ENCODE measurements at regions not wholly inside any gene's neighbourhood (a gene's known extent, or its start where the extent isn't known, plus 50 kb on each side); places are given as distances from the start of the nearest gene placed in this dataset.

DNA sequence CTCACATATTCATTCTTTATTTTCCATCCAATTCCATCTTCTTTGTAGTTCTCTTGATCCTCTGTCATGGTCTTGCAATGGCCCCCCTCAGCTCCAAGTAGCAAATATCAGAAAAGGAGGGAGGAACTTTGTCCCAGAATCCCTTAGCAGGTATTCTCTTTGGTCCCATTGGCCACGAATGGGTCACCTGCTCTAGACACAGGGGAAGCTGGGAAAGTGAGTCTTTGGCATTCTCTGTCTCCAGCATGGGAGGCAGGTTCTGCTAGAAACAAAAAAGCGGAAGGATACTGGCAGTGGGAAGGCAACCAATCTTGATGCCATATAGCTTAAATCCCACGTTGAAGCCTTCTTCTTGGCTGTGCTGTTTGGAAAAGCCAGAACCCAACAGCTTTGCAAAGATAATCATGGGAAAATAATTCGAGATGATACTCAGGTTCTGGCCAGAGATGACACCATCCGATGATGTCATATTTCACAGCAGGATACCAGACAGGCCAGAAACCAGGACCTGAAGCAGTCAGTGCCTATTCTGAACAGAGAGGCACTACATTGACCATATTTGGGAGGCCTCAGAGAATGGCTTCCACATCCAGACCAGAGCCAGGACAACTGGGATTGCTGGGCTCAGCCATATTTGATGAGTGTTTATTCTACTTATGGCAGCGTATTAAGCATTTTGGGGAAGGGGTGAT, 110.4 kb upstream of the ATXN3L start:
- Histone ChIP-seq H3K9ac (ENCODE audit: low read depth in 1 of 2, low read length in 2 of 2) (no peak overlapping the region), H3K36me3 (ENCODE audit: control insufficient read depth in 1 of 2, insufficient read depth in 2 of 2, low read length in 2 of 2) (no peaks in the 10 kb centered on the region), H3K27me3 (ENCODE audit: control insufficient read depth in 1 of 2, insufficient read depth in 2 of 2, low read length in 2 of 2) (no peaks in the 10 kb centered on the region), H3K27ac (ENCODE audit: low read depth, low read length) (no peak overlapping the region), H3K4me1 (ENCODE audit: control insufficient read depth in 1 of 2, insufficient read depth in 2 of 2, low read length in 2 of 2) (no peaks in the 10 kb centered on the region), H3K9me3 (ENCODE audit: control insufficient read depth in 1 of 2, low read length in 2 of 2) (no peaks in the 10 kb centered on the region), H3K4me3 (ENCODE audit: low read depth in 1 of 2, low read length in 2 of 2) (no peak overlapping the region)

DNA sequence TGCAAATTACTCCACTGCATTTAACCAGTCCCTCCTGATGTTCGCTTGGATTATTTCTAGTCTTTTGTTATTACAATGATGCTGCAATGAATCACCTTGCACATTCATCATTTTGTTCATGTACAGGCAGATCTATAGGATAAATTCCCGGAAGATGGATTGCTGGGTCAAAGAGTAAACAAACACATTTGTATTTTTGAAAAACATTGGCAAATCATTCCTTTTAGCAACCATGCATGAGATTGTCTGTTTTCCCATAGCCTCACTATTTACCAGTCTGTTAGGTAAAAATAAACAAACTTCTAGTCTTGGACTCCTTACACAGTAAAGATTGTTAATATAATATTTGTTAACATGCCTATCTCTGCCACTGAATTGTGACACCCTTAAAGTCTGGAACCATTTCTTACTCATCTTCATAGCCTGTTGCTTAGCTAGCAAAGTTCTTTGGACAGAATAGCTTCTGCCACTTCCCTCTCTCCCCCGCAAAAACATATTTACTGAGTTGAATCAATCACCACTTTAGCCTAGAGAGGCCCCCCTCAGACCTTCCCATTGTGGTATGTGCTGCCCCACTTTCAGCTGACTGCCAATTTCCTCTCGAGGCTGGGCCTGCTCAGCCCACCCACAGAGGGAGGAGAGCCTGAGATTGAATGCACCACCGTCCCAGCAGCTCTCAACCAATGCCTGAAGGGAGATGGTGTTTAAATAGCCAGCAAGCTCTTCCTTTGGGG, 108.4 kb upstream of the ATXN3L start:
- H3K27me3 ChIP-seq (ENCODE audit: control insufficient read depth in 1 of 2, insufficient read depth in 2 of 2, low read length in 2 of 2) = no peaks in the 10 kb centered on the region
- H3K4me1 ChIP-seq (ENCODE audit: control insufficient read depth in 1 of 2, insufficient read depth in 2 of 2, low read length in 2 of 2) = no peaks in the 10 kb centered on the region
- no peak overlapping the region for H3K4me3 ChIP-seq (ENCODE audit: low read depth in 1 of 2, low read length in 2 of 2)
- no peak overlapping the region for H3K27ac ChIP-seq (ENCODE audit: low read depth, low read length)
- no peaks in the 10 kb centered on the region for H3K36me3 ChIP-seq (ENCODE audit: control insufficient read depth in 1 of 2, insufficient read depth in 2 of 2, low read length in 2 of 2)
- H3K9ac ChIP-seq (ENCODE audit: low read depth in 1 of 2, low read length in 2 of 2) = no peak overlapping the region
- no peaks in the 10 kb centered on the region for H3K9me3 ChIP-seq (ENCODE audit: control insufficient read depth in 1 of 2, low read length in 2 of 2)

DNA sequence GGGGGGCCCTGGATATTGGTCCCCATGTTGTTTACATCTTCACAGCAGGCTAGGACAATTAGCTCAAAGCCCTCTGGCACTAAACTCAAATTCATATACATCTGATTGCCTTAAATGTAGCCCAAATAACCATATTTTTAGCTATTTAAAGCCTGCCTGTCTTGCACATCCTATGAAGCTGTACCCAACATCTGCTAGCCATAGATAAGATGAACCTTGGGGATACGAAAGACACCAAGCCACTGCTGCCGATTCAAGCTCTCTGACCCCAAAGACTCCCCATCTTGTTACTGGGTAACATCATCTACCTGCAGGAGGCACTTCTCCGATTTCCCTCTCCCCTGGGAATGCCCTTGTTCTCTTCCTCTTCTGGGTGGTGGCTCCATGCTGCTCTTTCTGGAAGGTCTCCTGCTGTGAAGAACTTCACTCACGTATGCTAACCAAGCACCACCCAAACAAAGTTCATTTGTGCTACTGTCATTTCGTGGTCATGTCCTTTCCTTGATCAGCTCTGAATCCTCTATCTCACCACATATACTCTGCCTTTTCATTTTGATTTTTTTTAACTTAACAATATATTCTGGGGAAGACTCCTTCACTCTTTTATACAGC, 107.7 kb upstream of the ATXN3L start:
- no peaks in the 10 kb centered on the region for H3K4me1 ChIP-seq (ENCODE audit: control insufficient read depth in 1 of 2, insufficient read depth in 2 of 2, low read length in 2 of 2)
- H3K36me3 ChIP-seq (ENCODE audit: control insufficient read depth in 1 of 2, insufficient read depth in 2 of 2, low read length in 2 of 2) = no peaks in the 10 kb centered on the region
- no peak overlapping the region for H3K27ac ChIP-seq (ENCODE audit: low read depth, low read length)
- no peak overlapping the region for H3K9ac ChIP-seq (ENCODE audit: low read depth in 1 of 2, low read length in 2 of 2)
- H3K9me3 ChIP-seq (ENCODE audit: control insufficient read depth in 1 of 2, low read length in 2 of 2) = no peaks in the 10 kb centered on the region
- H3K27me3 ChIP-seq (ENCODE audit: control insufficient read depth in 1 of 2, insufficient read depth in 2 of 2, low read length in 2 of 2) = no peaks in the 10 kb centered on the region
- H3K4me3 ChIP-seq (ENCODE audit: low read depth in 1 of 2, low read length in 2 of 2) = no peak overlapping the region

DNA sequence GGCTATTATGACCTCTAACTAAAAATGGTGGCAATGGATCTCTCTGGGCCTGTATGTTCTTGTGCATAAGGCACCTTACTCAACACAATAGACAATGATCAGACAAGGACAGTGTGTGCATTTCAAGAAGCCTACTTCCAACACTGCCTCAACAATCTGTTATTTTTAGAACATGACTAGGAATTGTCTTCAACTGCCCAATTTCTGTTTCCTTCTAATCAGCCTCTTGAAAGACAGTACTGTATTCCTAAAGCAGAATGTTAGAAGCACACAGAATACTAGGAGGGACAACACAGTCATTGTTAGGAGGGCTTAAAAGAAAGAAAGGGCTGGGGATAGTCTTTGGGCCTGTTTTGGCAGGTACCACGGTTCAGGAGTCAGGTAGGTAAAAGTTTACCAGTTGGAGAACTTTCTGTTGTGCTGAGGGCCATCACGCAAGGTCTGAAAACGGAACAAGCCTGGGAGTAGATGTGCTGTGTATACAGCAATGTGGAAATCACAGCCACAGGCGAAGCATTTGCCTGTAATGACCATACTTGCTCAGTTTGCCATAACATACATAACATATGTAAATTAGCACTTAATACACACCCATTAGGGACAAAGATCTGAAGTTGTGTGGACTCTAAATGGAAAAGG, 100.8 kb upstream of the ATXN3L start:
- Histone ChIP-seq H3K27ac (ENCODE audit: low read depth, low read length) (no peak overlapping the region), H3K36me3 (ENCODE audit: control insufficient read depth in 1 of 2, insufficient read depth in 2 of 2, low read length in 2 of 2) (no peaks in the 10 kb centered on the region), H3K27me3 (ENCODE audit: control insufficient read depth in 1 of 2, insufficient read depth in 2 of 2, low read length in 2 of 2) (no peaks in the 10 kb centered on the region), H3K4me3 (ENCODE audit: low read depth in 1 of 2, low read length in 2 of 2) (no peak overlapping the region), H3K4me1 (ENCODE audit: control insufficient read depth in 1 of 2, insufficient read depth in 2 of 2, low read length in 2 of 2) (no peaks in the 10 kb centered on the region), H3K9ac (ENCODE audit: low read depth in 1 of 2, low read length in 2 of 2) (no peak overlapping the region), H3K9me3 (ENCODE audit: control insufficient read depth in 1 of 2, low read length in 2 of 2) (no peaks in the 10 kb centered on the region)

GRCh38 chrX:13419918-13420317, 100.1 kb upstream of the ATXN3L start:
- Histone ChIP-seq H3K36me3 (ENCODE audit: control insufficient read depth in 1 of 2, insufficient read depth in 2 of 2, low read length in 2 of 2) (no peaks in the 10 kb centered on the region), H3K27me3 (ENCODE audit: control insufficient read depth in 1 of 2, insufficient read depth in 2 of 2, low read length in 2 of 2) (no peaks in the 10 kb centered on the region), H3K4me3 (ENCODE audit: low read depth in 1 of 2, low read length in 2 of 2) (no peak overlapping the region), H3K27ac (ENCODE audit: low read depth, low read length) (no peak overlapping the region), H3K4me1 (ENCODE audit: control insufficient read depth in 1 of 2, insufficient read depth in 2 of 2, low read length in 2 of 2) (no peaks in the 10 kb centered on the region), H3K9me3 (ENCODE audit: control insufficient read depth in 1 of 2, low read length in 2 of 2) (no peaks in the 10 kb centered on the region), H3K9ac (ENCODE audit: low read depth in 1 of 2, low read length in 2 of 2) (no peak overlapping the region)

- H3K27me3 ChIP-seq (ENCODE audit: control insufficient read depth in 1 of 2, insufficient read depth in 2 of 2, low read length in 2 of 2) = no peaks in the 10 kb centered on the region
- no peaks in the 10 kb centered on the region for H3K9me3 ChIP-seq (ENCODE audit: control insufficient read depth in 1 of 2, low read length in 2 of 2)
- no peak overlapping the region for H3K4me3 ChIP-seq (ENCODE audit: low read depth in 1 of 2, low read length in 2 of 2)
- H3K9ac ChIP-seq (ENCODE audit: low read depth in 1 of 2, low read length in 2 of 2) = no peak overlapping the region
- H3K27ac ChIP-seq (ENCODE audit: low read depth, low read length) = no peak overlapping the region
- H3K4me1 ChIP-seq (ENCODE audit: control insufficient read depth in 1 of 2, insufficient read depth in 2 of 2, low read length in 2 of 2) = no peaks in the 10 kb centered on the region
- H3K36me3 ChIP-seq (ENCODE audit: control insufficient read depth in 1 of 2, insufficient read depth in 2 of 2, low read length in 2 of 2) = no peaks in the 10 kb centered on the region
Measured at GRCh38 chrX:13419276-13419675, 99.4 kb upstream of the ATXN3L start.

- Histone ChIP-seq H3K27me3 (ENCODE audit: control insufficient read depth in 1 of 2, insufficient read depth in 2 of 2, low read length in 2 of 2) (no peaks in the 10 kb centered on the region), H3K27ac (ENCODE audit: low read depth, low read length) (no peak overlapping the region), H3K4me3 (ENCODE audit: low read depth in 1 of 2, low read length in 2 of 2) (no peak overlapping the region), H3K9me3 (ENCODE audit: control insufficient read depth in 1 of 2, low read length in 2 of 2) (no peaks in the 10 kb centered on the region), H3K36me3 (ENCODE audit: control insufficient read depth in 1 of 2, insufficient read depth in 2 of 2, low read length in 2 of 2) (no peaks in the 10 kb centered on the region), H3K4me1 (ENCODE audit: control insufficient read depth in 1 of 2, insufficient read depth in 2 of 2, low read length in 2 of 2) (no peaks in the 10 kb centered on the region), H3K9ac (ENCODE audit: low read depth in 1 of 2, low read length in 2 of 2) (no peak overlapping the region)
Measured at GRCh38 chrX:13418126-13419097, 98.6 kb upstream of the ATXN3L start.

GRCh38 chrX:13415509-13415908, 95.7 kb upstream of the ATXN3L start:
- H3K4me1 ChIP-seq (ENCODE audit: control insufficient read depth in 1 of 2, insufficient read depth in 2 of 2, low read length in 2 of 2) = no peaks in the 10 kb centered on the region
- H3K27ac ChIP-seq (ENCODE audit: low read depth, low read length) = no peak overlapping the region
- no peaks in the 10 kb centered on the region for H3K27me3 ChIP-seq (ENCODE audit: control insufficient read depth in 1 of 2, insufficient read depth in 2 of 2, low read length in 2 of 2)
- no peak overlapping the region for H3K4me3 ChIP-seq (ENCODE audit: low read depth in 1 of 2, low read length in 2 of 2)
- H3K9me3 ChIP-seq (ENCODE audit: control insufficient read depth in 1 of 2, low read length in 2 of 2) = no peaks in the 10 kb centered on the region
- H3K9ac ChIP-seq (ENCODE audit: low read depth in 1 of 2, low read length in 2 of 2) = no peak overlapping the region
- H3K36me3 ChIP-seq (ENCODE audit: control insufficient read depth in 1 of 2, insufficient read depth in 2 of 2, low read length in 2 of 2) = no peaks in the 10 kb centered on the region

- no peaks in the 10 kb centered on the region for H3K27me3 ChIP-seq (ENCODE audit: control insufficient read depth in 1 of 2, insufficient read depth in 2 of 2, low read length in 2 of 2)
- H3K27ac ChIP-seq (ENCODE audit: low read depth, low read length) = no peak overlapping the region
- H3K9me3 ChIP-seq (ENCODE audit: control insufficient read depth in 1 of 2, low read length in 2 of 2) = no peaks in the 10 kb centered on the region
- H3K36me3 ChIP-seq (ENCODE audit: control insufficient read depth in 1 of 2, insufficient read depth in 2 of 2, low read length in 2 of 2) = no peaks in the 10 kb centered on the region
- no peak overlapping the region for H3K4me3 ChIP-seq (ENCODE audit: low read depth in 1 of 2, low read length in 2 of 2)
- no peaks in the 10 kb centered on the region for H3K4me1 ChIP-seq (ENCODE audit: control insufficient read depth in 1 of 2, insufficient read depth in 2 of 2, low read length in 2 of 2)
- H3K9ac ChIP-seq (ENCODE audit: low read depth in 1 of 2, low read length in 2 of 2) = no peak overlapping the region
Measured at GRCh38 chrX:13414006-13414647, 94.3 kb upstream of the ATXN3L start.

Data from duodenal mucosa (tissue), 2 donors.